Activated CD8-positive, alpha-beta T cell treated with anti-CD3 and anti-CD28 coated beads for 36 hours (primary cell): ENCODE measurements at regions not wholly inside any gene's neighbourhood (a gene's known extent, or its start where the extent isn't known, plus 50 kb on each side); places are given as distances from the start of the nearest gene placed in this dataset.
"Not testable (repeated sequence)": the region's sequence is repeated elsewhere in the genome, so short reads cannot be mapped to it uniquely, and the experiment has no call there.

Experiments used
- ATAC-seq: fragments of 200-7000 bp; cut with Tn5 transposase; one replicate; pipeline ENCODE4 v1.10.0; 2021; ENCODE audit warnings: mild to moderate bottlenecking, moderate library complexity
- CTCF ChIA-PET: fragments of 350-600 bp; sonication (Branson Sonifier 250); formaldehyde crosslinking; loops from one replicate; lab custom pipeline; 2021; ENCODE audit warnings: antibody characterized with exemption; lab: Charles Lee
- POLR2A ChIA-PET: fragments of 350-600 bp; sonication (Branson Sonifier 250); formaldehyde crosslinking; loops from one replicate; lab custom pipeline; 2021; ENCODE audit warnings: antibody characterized with exemption; lab: Charles Lee
- DNase-seq: peaks from one replicate; pipeline ENCODE4 v3.0.0-alpha.2; 2020
- H3K27ac Mint-ChIP-seq: one replicate; pipeline ENCODE4 v1.8.0; 2021; ENCODE audit warnings: mild to moderate bottlenecking, mixed read lengths
- H3K27me3 Mint-ChIP-seq: one replicate; pipeline ENCODE4 v1.8.0; 2021; ENCODE audit warnings: mixed read lengths
- H3K36me3 Mint-ChIP-seq: one replicate; pipeline ENCODE4 v1.8.0; 2021; ENCODE audit warnings: low read depth, mixed read lengths
- H3K4me1 Mint-ChIP-seq: one replicate; pipeline ENCODE4 v1.8.0; 2021; ENCODE audit warnings: low read depth, mixed read lengths
- H3K4me3 Mint-ChIP-seq: one replicate; pipeline ENCODE4 v1.8.0; 2021; ENCODE audit warnings: mild to moderate bottlenecking, moderate library complexity, mixed read lengths
- H3K9me3 Mint-ChIP-seq: one replicate; pipeline ENCODE4 v1.8.0; 2021; ENCODE audit warnings: mixed read lengths
- intact Hi-C: fragments of 100-400 bp; cut with micrococcal nuclease; formaldehyde crosslinking; loops from one replicate; pipeline ENCODE4 v1.10.0; 2022

DNA sequence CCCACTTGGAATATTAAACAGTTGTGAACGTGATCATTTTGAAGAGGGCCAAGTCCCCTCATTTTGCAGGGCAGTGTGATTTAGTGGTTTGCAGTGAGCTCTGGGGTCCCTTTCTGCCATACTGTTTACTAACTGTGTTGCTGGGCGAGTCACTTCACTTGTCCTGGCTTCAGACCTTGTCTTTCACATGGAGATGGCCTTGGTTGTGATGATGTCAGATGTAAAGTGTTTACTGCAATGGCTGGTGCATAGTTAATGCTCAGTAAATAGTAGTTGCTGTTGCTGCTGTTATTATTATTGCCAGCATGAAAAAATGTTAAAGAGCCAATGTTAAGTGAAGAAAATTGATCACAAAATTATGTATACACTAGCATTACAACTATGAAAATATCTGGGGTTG lies 95.4 kb upstream of the CRYM start:
- H3K36me3 Mint-ChIP-seq, H3K27ac Mint-ChIP-seq, ATAC-seq, H3K4me1 Mint-ChIP-seq, DNase-seq, H3K27me3 Mint-ChIP-seq, H3K4me3 Mint-ChIP-seq, H3K9me3 Mint-ChIP-seq, intact Hi-C loops, POLR2A ChIA-PET, CTCF ChIA-PET: not testable (repeated sequence)

DNA sequence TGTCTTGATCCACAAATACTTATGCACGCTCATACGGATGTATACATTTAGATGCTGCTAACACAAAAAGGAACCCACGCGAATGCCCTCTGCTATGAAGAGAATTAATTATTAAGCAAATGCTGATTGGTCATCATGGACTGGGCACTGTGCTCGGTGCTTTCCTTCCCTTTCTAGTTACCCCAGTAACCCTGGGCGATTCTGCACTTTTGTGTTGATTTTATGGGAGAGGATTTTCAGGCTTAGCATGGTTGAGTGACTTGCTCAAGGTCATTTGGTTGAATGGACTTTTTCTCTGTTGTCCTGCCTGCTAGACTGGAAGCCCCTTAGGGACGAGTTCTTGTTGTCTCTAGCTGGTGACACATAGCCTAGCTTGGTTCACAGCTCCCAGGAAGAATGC lies 94.8 kb upstream of the CRYM start:
- H3K27ac Mint-ChIP-seq, H3K27me3 Mint-ChIP-seq, H3K36me3 Mint-ChIP-seq, DNase-seq, POLR2A ChIA-PET, intact Hi-C loops, H3K4me3 Mint-ChIP-seq, ATAC-seq, H3K4me1 Mint-ChIP-seq, H3K9me3 Mint-ChIP-seq, CTCF ChIA-PET: not testable (repeated sequence)

- H3K27ac Mint-ChIP-seq, H3K9me3 Mint-ChIP-seq, H3K36me3 Mint-ChIP-seq, intact Hi-C loops, H3K4me3 Mint-ChIP-seq, H3K27me3 Mint-ChIP-seq, POLR2A ChIA-PET, H3K4me1 Mint-ChIP-seq, CTCF ChIA-PET, DNase-seq, ATAC-seq: not testable (repeated sequence)
Observed at GRCh38 chr16:21372162-21372835, 94.2 kb upstream of the CRYM start.

DNA sequence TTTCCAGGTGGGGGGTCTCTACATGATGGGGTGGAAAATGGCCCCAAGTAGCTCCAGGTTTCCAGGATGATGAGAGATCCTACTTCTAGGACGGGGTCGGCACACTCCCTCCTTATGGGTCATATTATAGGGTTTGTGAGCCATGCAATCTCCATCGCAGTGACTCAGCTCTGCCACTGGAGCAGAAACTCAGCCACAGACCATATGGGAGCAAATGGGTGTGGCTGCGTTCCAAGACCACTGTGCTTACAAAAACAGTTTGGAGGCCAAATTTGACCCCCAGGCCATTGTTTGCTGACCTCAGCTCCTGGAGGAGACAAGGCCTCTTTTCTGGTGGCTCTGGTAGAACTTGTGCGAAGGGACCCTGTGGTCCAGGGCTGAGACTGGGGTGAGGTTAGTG lies 92.7 kb upstream of the CRYM start:
- POLR2A ChIA-PET, ATAC-seq, CTCF ChIA-PET, H3K4me3 Mint-ChIP-seq, H3K27me3 Mint-ChIP-seq, intact Hi-C loops, H3K4me1 Mint-ChIP-seq, H3K36me3 Mint-ChIP-seq, H3K27ac Mint-ChIP-seq, H3K9me3 Mint-ChIP-seq, DNase-seq: not testable (repeated sequence)

GRCh38 chr16:21368973-21369942 lies 91.2 kb upstream of the CRYM start:
- ATAC-seq, H3K4me3 Mint-ChIP-seq, intact Hi-C loops, H3K4me1 Mint-ChIP-seq, H3K27me3 Mint-ChIP-seq, H3K27ac Mint-ChIP-seq, DNase-seq, H3K9me3 Mint-ChIP-seq, CTCF ChIA-PET, H3K36me3 Mint-ChIP-seq, POLR2A ChIA-PET: not testable (repeated sequence)

GRCh38 chr16:21367733-21368421 lies 89.8 kb upstream of the CRYM start:
- DNase-seq, H3K27me3 Mint-ChIP-seq, CTCF ChIA-PET, POLR2A ChIA-PET, H3K9me3 Mint-ChIP-seq, H3K27ac Mint-ChIP-seq, H3K4me3 Mint-ChIP-seq, ATAC-seq, intact Hi-C loops, H3K36me3 Mint-ChIP-seq, H3K4me1 Mint-ChIP-seq: not testable (repeated sequence)

- H3K4me1 Mint-ChIP-seq, POLR2A ChIA-PET, H3K27ac Mint-ChIP-seq, intact Hi-C loops, H3K36me3 Mint-ChIP-seq, H3K9me3 Mint-ChIP-seq, CTCF ChIA-PET, H3K27me3 Mint-ChIP-seq, H3K4me3 Mint-ChIP-seq: not testable (repeated sequence)
- peak; percentile 60 for ATAC-seq
- DNase-seq: peak; percentile 5
Observed at GRCh38 chr16:21366998-21367397, 88.9 kb upstream of the CRYM start.

- H3K4me1 Mint-ChIP-seq, H3K4me3 Mint-ChIP-seq, CTCF ChIA-PET, intact Hi-C loops, H3K27me3 Mint-ChIP-seq, H3K27ac Mint-ChIP-seq, POLR2A ChIA-PET, H3K36me3 Mint-ChIP-seq, DNase-seq, H3K9me3 Mint-ChIP-seq, ATAC-seq: not testable (repeated sequence)
Observed at GRCh38 chr16:21365541-21365940, 87.5 kb upstream of the CRYM start.

DNA sequence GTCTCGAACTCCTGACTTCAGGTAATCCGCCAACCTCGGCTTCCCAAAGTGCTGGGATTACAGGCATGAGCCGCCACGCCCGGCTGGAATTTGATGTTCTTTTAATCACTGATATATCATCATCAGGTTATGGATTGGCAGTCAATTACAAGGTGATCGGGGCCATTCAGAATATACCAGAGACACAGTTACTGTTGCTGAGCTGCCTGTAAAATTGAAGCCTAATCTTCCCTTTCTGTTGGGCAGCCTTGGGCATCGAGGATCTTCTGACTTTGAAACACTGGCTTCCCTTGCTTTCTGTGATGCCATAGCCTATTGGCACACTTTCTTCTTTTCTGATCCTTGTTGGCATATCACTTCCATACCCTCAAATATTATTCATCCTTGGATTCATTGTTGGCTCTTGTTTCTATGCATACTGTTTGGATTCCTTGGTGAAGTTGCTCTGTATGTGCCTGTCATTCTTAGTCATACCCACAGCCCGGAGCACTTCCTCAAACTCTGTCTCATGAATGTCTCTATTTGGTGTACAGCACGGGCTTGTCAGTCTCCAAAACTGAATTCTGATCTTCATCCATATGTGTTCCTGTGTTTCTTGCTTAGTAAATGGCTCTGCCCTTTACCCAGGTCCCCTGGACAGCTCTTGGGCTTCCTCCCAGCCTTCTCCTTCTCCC lies 85.6 kb upstream of the CRYM start:
- H3K27me3 Mint-ChIP-seq, intact Hi-C loops, H3K9me3 Mint-ChIP-seq, H3K27ac Mint-ChIP-seq, H3K4me1 Mint-ChIP-seq, DNase-seq, POLR2A ChIA-PET, H3K36me3 Mint-ChIP-seq, CTCF ChIA-PET, ATAC-seq, H3K4me3 Mint-ChIP-seq: not testable (repeated sequence)

DNA sequence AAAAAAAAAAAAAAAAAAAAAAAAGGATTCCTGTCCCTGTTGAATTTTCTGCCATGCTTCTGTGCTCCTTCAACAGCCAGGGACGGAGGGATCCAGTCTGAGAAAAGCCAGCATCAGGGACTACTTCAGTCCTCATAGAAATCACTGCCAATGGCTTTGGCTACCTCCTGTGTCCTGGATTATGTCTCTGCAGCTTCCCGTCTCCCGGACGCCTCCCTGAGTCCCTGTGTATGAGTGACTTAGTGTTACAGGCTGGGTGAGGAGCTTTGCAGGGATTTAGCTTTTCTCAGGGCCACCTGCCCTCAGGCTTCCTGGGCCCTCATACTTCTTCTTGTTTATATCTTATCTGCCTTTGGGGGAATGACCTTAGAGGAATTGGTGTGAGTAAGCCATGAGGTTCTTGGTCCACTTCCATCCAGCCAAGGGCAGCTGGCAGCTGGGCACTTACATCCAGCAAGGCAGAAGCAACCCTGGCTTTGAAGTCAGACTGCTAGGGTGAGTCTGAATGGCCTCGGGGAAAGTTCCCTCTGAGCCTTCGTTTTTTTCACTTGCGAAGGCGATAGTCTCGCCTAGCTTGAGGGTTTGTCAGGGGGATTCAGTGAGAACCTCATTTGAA lies 83.6 kb upstream of the CRYM start:
- H3K27me3 Mint-ChIP-seq, POLR2A ChIA-PET, intact Hi-C loops, H3K36me3 Mint-ChIP-seq, DNase-seq, H3K4me3 Mint-ChIP-seq, H3K9me3 Mint-ChIP-seq, ATAC-seq, CTCF ChIA-PET, H3K4me1 Mint-ChIP-seq, H3K27ac Mint-ChIP-seq: not testable (repeated sequence)

DNA sequence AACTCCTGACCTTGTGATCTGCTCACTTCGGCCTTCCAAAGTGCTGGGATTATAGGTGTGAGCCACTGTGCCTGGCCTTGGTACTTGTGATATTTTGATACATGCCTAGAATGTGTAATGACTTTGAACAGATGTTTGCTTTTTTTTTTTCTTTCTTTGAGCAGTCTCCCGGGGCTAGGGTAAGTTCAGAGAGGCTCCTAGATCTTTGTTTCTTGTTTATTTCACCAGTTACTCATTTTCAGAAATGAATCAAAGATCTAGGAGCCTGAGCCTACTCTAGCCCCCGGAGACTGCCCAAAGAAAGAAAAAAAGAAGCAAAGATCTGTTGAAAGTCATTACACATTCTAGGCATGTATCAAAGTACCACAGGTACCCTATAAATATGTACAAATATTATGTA lies 83.0 kb upstream of the CRYM start:
- H3K4me1 Mint-ChIP-seq, DNase-seq, H3K36me3 Mint-ChIP-seq, H3K27ac Mint-ChIP-seq, ATAC-seq, H3K27me3 Mint-ChIP-seq, H3K4me3 Mint-ChIP-seq, H3K9me3 Mint-ChIP-seq, intact Hi-C loops, POLR2A ChIA-PET, CTCF ChIA-PET: not testable (repeated sequence)
